ENCODE measurements at regions not wholly inside any gene's neighbourhood (a gene's known extent, or its start where the extent isn't known, plus 50 kb on each side); places are given as distances from the start of the nearest gene placed in this dataset.
"Not testable (repeated sequence)": the region's sequence is repeated elsewhere in the genome, so short reads cannot be mapped to it uniquely, and the experiment has no call there.

- DNase-seq (ENCODE audit: low spot score in 2 of 2) (no peak), FAIRE-seq (no peak)
Observed at GRCh38 chr10:90224791-90225566, 523.6 kb downstream of the KIF20B start.

- no peak for DNase-seq (ENCODE audit: low spot score in 2 of 2)
- FAIRE-seq: no peak
Observed at GRCh38 chr10:90226517-90226916, 525.1 kb downstream of the KIF20B start.

GRCh38 chr10:90227217-90227656 is 525.8 kb downstream of the KIF20B start:
- FAIRE-seq (no peak), DNase-seq (ENCODE audit: low spot score in 2 of 2) (no peak)

GRCh38 chr10:90227786-90228185 is 526.4 kb downstream of the KIF20B start:
- FAIRE-seq (no peak), DNase-seq (ENCODE audit: low spot score in 2 of 2) (no peak)

- no peak for FAIRE-seq
- DNase-seq (ENCODE audit: low spot score in 2 of 2): no peak
Observed at GRCh38 chr10:90229486-90229885, 528.1 kb downstream of the KIF20B start.

- not testable (repeated sequence) for DNase-seq (ENCODE audit: low spot score in 2 of 2); FAIRE-seq
Observed at GRCh38 chr10:90233805-90234204, 532.4 kb downstream of the KIF20B start.

GRCh38 chr10:90245623-90246022 is 544.2 kb downstream of the KIF20B start:
- DNase-seq (ENCODE audit: low spot score in 2 of 2) (no peak), FAIRE-seq (no peak)

- DNase-seq (ENCODE audit: low spot score in 2 of 2); FAIRE-seq: not testable (repeated sequence)
Observed at GRCh38 chr10:90250784-90251183, 549.4 kb downstream of the KIF20B start.

- no peak for FAIRE-seq
- DNase-seq (ENCODE audit: low spot score in 2 of 2): no peak
Observed at GRCh38 chr10:90269699-90270098, 568.3 kb downstream of the KIF20B start.

- FAIRE-seq: no peak
- DNase-seq (ENCODE audit: low spot score in 2 of 2): no peak
Observed at GRCh38 chr10:90274721-90275468, 573.5 kb downstream of the KIF20B start.

GRCh38 chr10:90276894-90277475 is 575.6 kb downstream of the KIF20B start:
- DNase-seq (ENCODE audit: low spot score in 2 of 2): no peak
- FAIRE-seq: no peak

GRCh38 chr10:90286406-90286805 is 571.4 kb downstream of the HTR7 start:
- FAIRE-seq: no peak
- DNase-seq (ENCODE audit: low spot score in 2 of 2): no peak

- no peak for DNase-seq (ENCODE audit: low spot score in 2 of 2)
- no peak for FAIRE-seq
Observed at GRCh38 chr10:90286941-90287340, 570.9 kb downstream of the HTR7 start.

GRCh38 chr10:90288391-90288933 is 569.4 kb downstream of the HTR7 start:
- DNase-seq (ENCODE audit: low spot score in 2 of 2) (no peak), FAIRE-seq (no peak)

GRCh38 chr10:90289037-90289436 is 568.8 kb downstream of the HTR7 start:
- DNase-seq (ENCODE audit: low spot score in 2 of 2) (no peak), FAIRE-seq (no peak)

GRCh38 chr10:90293616-90294015 is 564.2 kb downstream of the HTR7 start:
- DNase-seq (ENCODE audit: low spot score in 2 of 2): no peak
- no peak for FAIRE-seq

- not testable (repeated sequence) for DNase-seq (ENCODE audit: low spot score in 2 of 2); FAIRE-seq
Observed at GRCh38 chr10:90294821-90295540, 562.9 kb downstream of the HTR7 start.

- not testable (repeated sequence) for FAIRE-seq; DNase-seq (ENCODE audit: low spot score in 2 of 2)
Observed at GRCh38 chr10:90302031-90302430, 555.8 kb downstream of the HTR7 start.

GRCh38 chr10:90302758-90303481 is 554.9 kb downstream of the HTR7 start:
- FAIRE-seq (no peak), DNase-seq (ENCODE audit: low spot score in 2 of 2) (no peak)

GRCh38 chr10:90304533-90304932 is 553.3 kb downstream of the HTR7 start:
- FAIRE-seq (no peak), DNase-seq (ENCODE audit: low spot score in 2 of 2) (no peak)

Measured in frontal cortex (tissue), 3 donors.